Breast epithelium (tissue), 3 donors: ENCODE measurements at regions not wholly inside any gene's neighbourhood (a gene's known extent, or its start where the extent isn't known, plus 50 kb on each side); places are given as distances from the start of the nearest gene placed in this dataset.

Source experiments
- CTCF ChIP-seq, 3 donors: fragments of 450-650 bp; IDR thresholded peaks; one replicate each; pipeline ENCODE4 v1.5.1; 2016 to 2017; ENCODE audit warnings: antibody characterized with exemption in 3 of 3, mild to moderate bottlenecking in 3 of 3, moderate library complexity in 3 of 3
- POLR2A ChIP-seq: fragments of 450-650 bp; IDR thresholded peaks from one replicate; pipeline ENCODE4 v1.6.1; 2016; ENCODE audit warnings: antibody characterized with exemption, mild to moderate bottlenecking, moderate library complexity

GRCh38 chr13:44764302-44764692, 188.2 kb upstream of the TSC22D1 start:
- TF ChIP-seq POLR2A (no peak), CTCF (IDR thresholded peaks at IDR 0.05) (no peak)
